Heart right ventricle (tissue), 16 donors: ENCODE measurements at regions not wholly inside any gene's neighbourhood (a gene's known extent, or its start where the extent isn't known, plus 50 kb on each side); places are given as distances from the start of the nearest gene placed in this dataset.

ENCODE experiments used
- ATAC-seq, 8 donors: fragments of 200-7000 bp; cut with Tn5 transposase; one replicate each; pipeline ENCODE4 v1.9.1; 2020; ENCODE audit warnings: mild to moderate bottlenecking in 8 of 8, moderate library complexity in 8 of 8, moderate number of reproducible peaks in 1 of 8
- DNase-seq, 2 donors: peaks; one replicate each; pipeline ENCODE4 v3.0.0-alpha.2; 2020
- H3K27ac ChIP-seq, 10 donors: fragments of 200-600 bp; sonication (generic) in 2 of 10; one replicate each; pipeline versions ENCODE4 v1.5.0 to v1.8.0; 2020 to 2022; ENCODE audit warnings: mild to moderate bottlenecking in 3 of 10
- H3K27me3 ChIP-seq, 7 donors: fragments of 200-600 bp; one replicate each; pipeline ENCODE4 v1.8.0; 2021 to 2022; ENCODE audit warnings: mild to moderate bottlenecking in 2 of 7
- H3K36me3 ChIP-seq, 9 donors: fragments of 200-600 bp; sonication (generic) in 1 of 9; one replicate each; pipeline versions ENCODE4 v1.5.0 to v1.8.0; 2020 to 2022; ENCODE audit warnings: mild to moderate bottlenecking in 2 of 9
- H3K4me1 ChIP-seq, 9 donors: fragments of 200-600 bp; sonication (generic) in 1 of 9; one replicate each; pipeline versions ENCODE4 v1.5.0 to v1.8.0; 2020 to 2022; ENCODE audit warnings: mild to moderate bottlenecking in 4 of 9
- H3K4me3 ChIP-seq, 10 donors: fragments of 200-600 bp; sonication (generic) in 2 of 10; one replicate each; pipeline versions ENCODE4 v1.5.0 to v1.8.0; 2020 to 2022; ENCODE audit warnings: mild to moderate bottlenecking in 7 of 10, moderate library complexity in 2 of 10
- H3K9me3 ChIP-seq, 11 donors: fragments of 200-600 bp in 10 of 11; sonication (generic) in 2 of 11; one replicate each; pipeline versions ENCODE4 v1.5.0 to v1.8.0; 2013 to 2022; ENCODE audit warnings: mild to moderate bottlenecking in 2 of 11, control low read depth in 1 of 11, moderate library complexity in 1 of 11
- CTCF ChIP-seq, 9 donors: fragments of 200-600 bp; sonication (generic) in 2 of 9; IDR thresholded peaks; one replicate each; pipeline versions ENCODE4 v1.5.0 to v1.8.0; 2021 to 2022; ENCODE audit warnings: antibody characterized with exemption in 9 of 9, mild to moderate bottlenecking in 5 of 9, moderate library complexity in 1 of 9
- WGBS, 2 donors: extraction: QIAGEN DNeasy Blood & Tissue Kit; methylation state at CpG; one replicate each; pipeline ENCODE4 v1.1.7; 2013; ENCODE audit warnings: inconsistent platforms in 1 of 2; 5-methylcytosine and 5-hydroxymethylcytosine counted together
- intact Hi-C, 10 donors: fragments of 100-400 bp; cut with DNase I; formaldehyde crosslinking; loops; one replicate each; pipeline versions ENCODE4 v1.11.1 to v1.14.2; 2022
- donor health status: Arrhythmogenic right ventricular cardiomyopathy.
- donor health status: ischemic (EF 13 %, LVEDD 7.1; RV severe dilation, severe dysfunction).
- donor health status: healthy with polysubstance abuse.
- donor health status: DM: no; HTN: yes; CAD: no.
- donor health status: DM: no; HTN: no; CAD: no.
- donor health status: ischemic (EF 25% LVEDD 6.9; RV normal size, moderate dysfunction).
- donor health status: ischemic (EF 25% LVEDD 5.7; RV mildly dilated, moderate dysfunction).
- donor health status: healthy.
- donor health status: DM: yes; HTN: yes; CAD: no.
- donor health status: Ischemic cardiomyopathy.
- donor health status: ischemic (EF 35%, LVEDD 5.7; RV mildly dilated, moderate dysfunction).
- donor health status: nonischemic (EF 11% LVEDD 7.7; RV severe dilation, severe dysfunction).
- donor health status: DM: yes; HTN: yes; CAD: no.
- donor health status: PGD.
- donor health status: ischemic (EF 29% LVEDD 5.4; RV normal size, mild dysfunction).
- donor health status: nonischemic (EF 23%, LVEDD 6.1; RV moderate dilation, normal function).

GRCh38 chr6:33957892-33958525, 154.2 kb upstream of the MLN start:
- ATAC-seq (no peak), DNase-seq (no peak)
- Histone ChIP-seq H3K4me3 (no peak overlapping the region), H3K27ac (no peak overlapping the region), H3K9me3 (no peaks in the 10 kb centered on the region), H3K27me3 (peaks cover 0 to 52% (median 29%) of the 10 kb centered on the region in 7 donors), H3K36me3 (no peaks in the 10 kb centered on the region), H3K4me1 (peaks cover 0 to 4% (median 0%) of the 10 kb centered on the region in 9 donors)
- 45 to 50% methylated on average over 12 of the region's 12 CpGs for WGBS, 2 donors
- no peak for TF ChIP-seq CTCF (IDR thresholded peaks at IDR 0.05)
- intact Hi-C loops = no loop called here

GRCh38 chr6:33957131-33957891, 153.5 kb upstream of the MLN start:
- Histone ChIP-seq H3K27me3 (peaks cover 0 to 51% (median 23%) of the 10 kb centered on the region in 7 donors), H3K4me3 (no peak overlapping the region), H3K36me3 (no peaks in the 10 kb centered on the region), H3K9me3 (no peaks in the 10 kb centered on the region), H3K27ac (no peak overlapping the region), H3K4me1 (peaks cover 0 to 4% (median 0%) of the 10 kb centered on the region in 9 donors)
- ATAC-seq = no peak
- DNase-seq = no peak
- TF ChIP-seq CTCF (IDR thresholded peaks at IDR 0.05) = no peak
- WGBS, 2 donors = 80 to 84% methylated on average over 12 of the region's 12 CpGs
- intact Hi-C loops = no loop called here

GRCh38 chr6:33956206-33956605, 152.4 kb upstream of the MLN start:
- Histone ChIP-seq H3K36me3 (no peaks in the 10 kb centered on the region), H3K27ac (no peak overlapping the region), H3K27me3 (peaks cover 0 to 61% (median 29%) of the 10 kb centered on the region in 7 donors), H3K4me1 (peaks cover 0 to 4% (median 0%) of the 10 kb centered on the region in 9 donors), H3K4me3 (no peak overlapping the region), H3K9me3 (no peaks in the 10 kb centered on the region)
- WGBS, 2 donors = 89 to 93% methylated on average over 13 of the region's 13 CpGs
- DNase-seq (no peak), ATAC-seq (no peak)
- intact Hi-C loops = no loop called here
- TF ChIP-seq CTCF (IDR thresholded peaks at IDR 0.05) = no peak

- no peak for ATAC-seq
- H3K27ac ChIP-seq = no peak overlapping the region
- WGBS, 2 donors = 86 to 89% methylated on average over 6 of the region's 6 CpGs
- no peak for DNase-seq
- H3K4me3 ChIP-seq = no peak overlapping the region
- no peak for TF ChIP-seq CTCF (IDR thresholded peaks at IDR 0.05)
- H3K4me1 ChIP-seq = peaks cover 0 to under 1% (median 0%) of the 10 kb centered on the region in 9 donors
- H3K36me3 ChIP-seq = no peaks in the 10 kb centered on the region
- no peaks in the 10 kb centered on the region for H3K9me3 ChIP-seq
- peaks cover 0 to 65% (median 32%) of the 10 kb centered on the region in 7 donors for H3K27me3 ChIP-seq
- intact Hi-C loops = no loop called here
These were observed 151.8 kb upstream of the MLN start for GRCh38 chr6:33955566-33955965.
